SK-N-SH (cell line): ENCODE measurements at regions not wholly inside any gene's neighbourhood (a gene's known extent, or its start where the extent isn't known, plus 50 kb on each side); places are given as distances from the start of the nearest gene placed in this dataset.
A peak's percentile ranks its signal among the peaks of the same experiment; 100 is the strongest.
"Not testable (repeated sequence)": the region's sequence is repeated elsewhere in the genome, so short reads cannot be mapped to it uniquely, and the experiment has no call there.

Experiments used
- CTCF ChIA-PET: fragments of 300-600, 350-600 bp; formaldehyde crosslinking; extraction: SDS; loops from one replicate; lab custom pipeline; 2021; lab: Yijun Ruan, JAX
- POLR2A ChIA-PET: fragments of 350-600 bp; sonication (Branson Sonifier 250); formaldehyde crosslinking; extraction: SDS; loops from one replicate; lab custom pipeline; 2020; ENCODE audit warnings: antibody characterized with exemption, inconsistent platforms; lab: Yijun Ruan, JAX
- DNase-seq: peaks from one replicate; pipeline ENCODE4 v3.0.0; 2012
- H2AFZ ChIP-seq: fragments of 200-600 bp; sonication (generic); 2 replicates; pipeline ENCODE4 v1.8.1; 2016; ENCODE audit warnings: antibody characterized with exemption, mild to moderate bottlenecking, low read depth
- H3F3A ChIP-seq: fragments of 200-600 bp; sonication (generic); replicated peaks from 2 replicates; pipeline ENCODE3; 2016; ENCODE audit warnings: antibody characterized with exemption, mild to moderate bottlenecking; ENCODE audit not compliant: insufficient read depth
- H3K27ac ChIP-seq, 2 experiments: fragments of 200-500 bp in 1 of 2; fragments of 200-600 bp in 1 of 2; sonication (Bioruptor generic) in 1 of 2; sonication (generic), shearing (Covaris generic) in 1 of 2; 2 replicates each; pipeline versions ENCODE4 v1.5.1 to v1.6.1; 2014 to 2016; ENCODE audit warnings: low read depth in 2 of 2, inconsistent platforms in 1 of 2, low read length in 1 of 2, mild to moderate bottlenecking in 1 of 2, mixed read lengths in 1 of 2
- H3K27me3 ChIP-seq: fragments of 200-600 bp; sonication (generic), shearing (Covaris generic); 2 replicates; pipeline ENCODE4 v1.6.1; 2016; ENCODE audit warnings: mixed run types; ENCODE audit not compliant: insufficient read depth
- H3K36me3 ChIP-seq, 2 experiments: fragments of 200-500 bp in 1 of 2; fragments of 200-600 bp in 1 of 2; sonication (Bioruptor generic) in 1 of 2; sonication (generic) in 1 of 2; replicated peaks in 1 of 2; 2 replicates each; pipeline versions ENCODE3 to v1.5.1; 2014 to 2016; ENCODE audit warnings: low read length in 1 of 2, mild to moderate bottlenecking in 1 of 2; ENCODE audit not compliant: insufficient read depth in 2 of 2, control insufficient read depth in 1 of 2
- H3K4me1 ChIP-seq, 2 experiments: fragments of 200-500 bp in 1 of 2; fragments of 200-600 bp in 1 of 2; sonication (Bioruptor generic) in 1 of 2; sonication (generic), shearing (Covaris generic) in 1 of 2; 2 replicates each; pipeline versions ENCODE4 v1.5.1 to v1.6.1; 2014 to 2016; ENCODE audit warnings: low read depth in 1 of 2, low read length in 1 of 2, mixed run types in 1 of 2; ENCODE audit not compliant: insufficient read depth in 2 of 2, control insufficient read depth in 1 of 2
- H3K4me2 ChIP-seq: fragments of 200-600 bp; sonication (generic), shearing (Covaris generic); 2 replicates; pipeline ENCODE4 v1.6.1; 2017; ENCODE audit warnings: mixed run types
- H3K4me3 ChIP-seq, 2 experiments: fragments of 200-500 bp in 1 of 2; fragments of 200-600 bp in 1 of 2; sonication (Bioruptor generic) in 1 of 2; sonication (generic), shearing (Covaris generic) in 1 of 2; 2 replicates each; pipeline versions ENCODE4 v1.5.1 to v1.8.1; 2014 to 2016; ENCODE audit warnings: low read depth in 2 of 2, inconsistent platforms in 1 of 2, low read length in 1 of 2, mild to moderate bottlenecking in 1 of 2, mixed read lengths in 1 of 2, moderate library complexity in 1 of 2
- H3K79me2 ChIP-seq: fragments of 200-600 bp; sonication (generic); 2 replicates; pipeline ENCODE4 v1.8.1; 2017; ENCODE audit warnings: mild to moderate bottlenecking; ENCODE audit not compliant: insufficient read depth
- H3K9ac ChIP-seq: fragments of 200-600 bp; sonication (generic); 2 replicates; pipeline ENCODE4 v1.6.1; 2017; ENCODE audit warnings: mixed run types
- H3K9me2 ChIP-seq: fragments of 200-600 bp; sonication (generic); 2 replicates; pipeline ENCODE4 v1.6.1; 2017; ENCODE audit warnings: mixed run types
- H3K9me3 ChIP-seq: fragments of 200-600 bp; sonication (generic); 2 replicates; pipeline ENCODE4 v1.6.1; 2017; ENCODE audit warnings: mixed run types, mild to moderate bottlenecking, moderate library complexity
- H4K20me1 ChIP-seq: fragments of 200-600 bp; sonication (generic); 2 replicates; pipeline ENCODE4 v1.6.1; 2017; ENCODE audit warnings: mild to moderate bottlenecking, mixed run types; ENCODE audit not compliant: insufficient read depth
- CHD2 ChIP-seq: fragments of 150-350 bp; IDR thresholded peaks from 2 replicates; pipeline ENCODE4 v1.6.1; 2018; ENCODE audit warnings: low read length; ENCODE audit not compliant: partially characterized antibody
- ELF1 ChIP-seq: IDR thresholded peaks from 2 replicates; pipeline ENCODE4 v1.4.0; 2012
- EZH2phosphoT487 ChIP-seq: fragments of 200-600 bp; sonication (generic); IDR thresholded peaks from 2 replicates; pipeline ENCODE4 v1.6.1; 2017; ENCODE audit warnings: low read depth, mixed run types, mild to moderate bottlenecking, antibody characterized with exemption, moderate library complexity, borderline replicate concordance
- MAX ChIP-seq: IDR thresholded peaks from 2 replicates; pipeline ENCODE4 v1.4.0; 2012; ENCODE audit warnings: low read depth
- MEF2A ChIP-seq: IDR thresholded peaks from 2 replicates; pipeline ENCODE4 v1.4.0; 2012; ENCODE audit warnings: low read depth, borderline replicate concordance
- MXI1 ChIP-seq: IDR thresholded peaks from 2 replicates; pipeline ENCODE4 v1.6.1; 2012; ENCODE audit warnings: mild to moderate bottlenecking, low read depth, low read length, improper control_type of control experiment
- NRF1 ChIP-seq: IDR thresholded peaks from 2 replicates; pipeline ENCODE4 v1.6.1; 2012; ENCODE audit warnings: low read depth, mild to moderate bottlenecking, low read length
- POLR2AphosphoS5 ChIP-seq: IDR thresholded peaks from 2 replicates; pipeline ENCODE4 v1.6.1; 2012; ENCODE audit warnings: low read depth, low read length
- RXRA ChIP-seq: IDR thresholded peaks from 2 replicates; pipeline ENCODE4 v1.4.0; 2012; ENCODE audit warnings: low read depth, mild to moderate bottlenecking, borderline replicate concordance
- SMC3 ChIP-seq: IDR thresholded peaks from 2 replicates; pipeline ENCODE4 v1.6.1; 2012; ENCODE audit warnings: low read depth, low read length, improper control_type of control experiment
- TAF1 ChIP-seq: IDR thresholded peaks from 2 replicates; pipeline ENCODE4 v1.6.1; 2012; ENCODE audit warnings: low read depth, mild to moderate bottlenecking, low read length, moderate library complexity, borderline replicate concordance
- TCF12 ChIP-seq: IDR thresholded peaks from 2 replicates; pipeline ENCODE4 v1.4.0; 2012
- YY1 ChIP-seq: IDR thresholded peaks from 2 replicates; pipeline ENCODE4 v1.4.0; 2012; ENCODE audit warnings: low read depth, mild to moderate bottlenecking
- ZBTB33 ChIP-seq: IDR thresholded peaks from 2 replicates; pipeline ENCODE4 v1.4.0; 2012; ENCODE audit warnings: low read depth, borderline replicate concordance
- WGBS: methylation state at CpG from one replicate; pipeline ENCODE4 v1.1.6; 2017; ENCODE audit warnings: low lambda C conversion rate; 5-methylcytosine and 5-hydroxymethylcytosine counted together
- TF ChIP-seq, protein P1 (sequence below): fragments of 200-600 bp; sonication (generic); IDR thresholded peaks from 2 replicates; pipeline ENCODE4 v1.6.1; 2017; ENCODE audit warnings: antibody characterized with exemption, mild to moderate bottlenecking, moderate library complexity
- TF ChIP-seq, protein P2 (sequence below): fragments of 150-350 bp; IDR thresholded peaks from 2 replicates; pipeline ENCODE4 v1.6.1; 2017; ENCODE audit warnings: antibody characterized with exemption, low read length, low read depth, borderline replicate concordance

DNA sequence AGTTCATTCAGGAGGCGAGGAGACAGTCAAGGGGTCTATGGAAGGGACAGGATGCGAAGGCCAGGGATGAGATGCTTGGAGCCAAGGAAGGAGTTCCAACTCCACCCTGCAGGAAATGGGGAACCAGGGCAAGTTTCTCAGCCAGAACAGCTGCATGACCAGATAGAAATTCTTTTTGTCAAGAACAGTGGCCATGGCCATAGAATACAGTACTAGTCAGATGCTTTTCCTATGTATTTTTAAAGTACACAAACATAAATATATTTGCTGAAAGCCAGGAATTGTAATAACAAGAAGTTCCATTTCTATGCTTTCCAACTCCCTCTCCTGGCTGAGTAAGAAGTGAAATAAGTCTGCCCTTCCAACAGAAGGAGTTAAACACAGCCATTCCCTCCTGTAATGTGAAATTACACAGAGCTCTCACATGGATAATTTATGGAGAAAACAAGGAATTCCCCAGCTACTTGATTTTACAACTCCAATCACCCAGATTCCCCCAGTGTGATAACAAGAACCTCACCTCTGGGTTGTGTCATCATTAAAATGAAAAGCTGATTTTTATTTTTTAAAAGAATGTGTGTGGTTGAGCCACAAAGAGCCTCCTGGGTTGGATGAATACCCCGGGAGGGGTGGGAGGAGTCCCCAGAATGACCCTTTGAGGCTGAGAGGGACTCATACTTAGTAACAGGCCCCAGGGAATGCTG lies 124.6 kb upstream of the ARHGEF3 start (continued):
- no peak for TF ChIP-seq MAX
- no peak for TF ChIP-seq CHD2
- peak; percentile 64 for TF ChIP-seq TCF12
- TF ChIP-seq RXRA: no peak
- TF ChIP-seq MEF2A: no peak
- TF ChIP-seq NRF1: no peak
- no peak for TF ChIP-seq EZH2phosphoT487
- TF ChIP-seq, protein P1, sequence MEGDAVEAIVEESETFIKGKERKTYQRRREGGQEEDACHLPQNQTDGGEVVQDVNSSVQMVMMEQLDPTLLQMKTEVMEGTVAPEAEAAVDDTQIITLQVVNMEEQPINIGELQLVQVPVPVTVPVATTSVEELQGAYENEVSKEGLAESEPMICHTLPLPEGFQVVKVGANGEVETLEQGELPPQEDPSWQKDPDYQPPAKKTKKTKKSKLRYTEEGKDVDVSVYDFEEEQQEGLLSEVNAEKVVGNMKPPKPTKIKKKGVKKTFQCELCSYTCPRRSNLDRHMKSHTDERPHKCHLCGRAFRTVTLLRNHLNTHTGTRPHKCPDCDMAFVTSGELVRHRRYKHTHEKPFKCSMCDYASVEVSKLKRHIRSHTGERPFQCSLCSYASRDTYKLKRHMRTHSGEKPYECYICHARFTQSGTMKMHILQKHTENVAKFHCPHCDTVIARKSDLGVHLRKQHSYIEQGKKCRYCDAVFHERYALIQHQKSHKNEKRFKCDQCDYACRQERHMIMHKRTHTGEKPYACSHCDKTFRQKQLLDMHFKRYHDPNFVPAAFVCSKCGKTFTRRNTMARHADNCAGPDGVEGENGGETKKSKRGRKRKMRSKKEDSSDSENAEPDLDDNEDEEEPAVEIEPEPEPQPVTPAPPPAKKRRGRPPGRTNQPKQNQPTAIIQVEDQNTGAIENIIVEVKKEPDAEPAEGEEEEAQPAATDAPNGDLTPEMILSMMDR: peak; percentile 32; the same call in 1 of the 2 replicates

DNA sequence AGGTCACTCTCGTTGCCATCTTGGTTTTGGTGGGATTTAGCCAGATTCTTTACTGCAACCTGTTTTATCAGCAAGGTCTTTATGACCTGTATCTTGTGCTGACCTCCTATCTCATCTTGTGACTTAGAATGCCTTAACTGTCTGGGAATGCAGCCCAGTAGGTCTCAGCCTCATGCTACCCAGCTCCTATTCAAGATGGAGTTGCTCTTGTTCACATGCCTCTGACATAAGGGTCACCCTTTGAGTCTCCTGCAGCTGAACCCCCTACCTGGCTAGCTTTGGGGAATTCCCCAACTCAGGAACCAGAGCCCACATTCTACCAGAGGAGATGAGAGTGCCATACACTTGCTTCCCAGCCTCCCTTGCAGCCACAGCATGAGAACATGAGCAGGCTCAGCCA lies 123.0 kb upstream of the ARHGEF3 start:
- H3K27ac ChIP-seq, H3K4me2 ChIP-seq, H3K36me3 ChIP-seq, H3K4me3 ChIP-seq, H3K9me3 ChIP-seq, H3K9ac ChIP-seq, H2AFZ ChIP-seq, H4K20me1 ChIP-seq, H3F3A ChIP-seq, H3K27me3 ChIP-seq, H3K9me2 ChIP-seq, POLR2A ChIA-PET, DNase-seq, H3K79me2 ChIP-seq: not testable (repeated sequence)
- CTCF ChIA-PET: interaction anchor here (2.5 kb wide), 1 partner anchor 64 kb away, joined by 7 read pairs; no protein-coding TSS in a partner anchor
- WGBS: 100% methylated on average over 1 of the region's 1 CpG
- H3K4me1 ChIP-seq: peaks cover 6 to 18% of the 10 kb centered on the region in 2 experiments; a peak in 2 of 4 replicates

DNA sequence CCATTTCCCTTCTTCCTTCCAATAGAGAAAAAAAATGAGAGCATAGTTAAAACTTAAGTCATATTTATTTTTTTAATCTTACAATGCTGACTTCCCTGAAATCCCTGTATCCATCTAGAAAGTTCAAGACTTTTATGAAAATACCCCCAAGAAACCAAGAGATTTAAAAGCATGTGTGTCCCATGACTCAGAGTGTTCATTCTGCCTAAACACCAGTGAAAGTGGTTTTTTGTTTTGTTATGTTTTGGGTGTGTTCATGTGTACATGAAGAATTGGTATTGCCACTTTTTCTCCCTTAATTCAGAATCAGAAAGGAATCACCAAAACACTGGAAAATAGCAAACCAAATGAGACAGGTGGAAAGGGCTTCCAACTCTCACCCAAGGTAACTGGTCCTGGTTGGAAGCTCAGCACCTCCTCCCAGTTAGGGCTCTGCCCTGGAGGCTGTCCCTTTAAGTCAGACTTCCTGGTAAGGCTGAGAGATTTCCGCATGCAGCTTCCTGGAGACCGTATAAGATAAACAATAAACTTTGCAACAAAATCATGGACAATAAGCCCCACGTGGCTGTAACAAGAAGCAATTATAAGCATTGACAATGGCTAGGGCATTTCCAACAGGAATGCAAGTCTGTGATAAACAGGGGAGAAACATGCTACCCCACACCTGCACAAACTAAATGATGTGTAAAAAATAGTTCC lies 121.9 kb upstream of the ARHGEF3 start:
- H3K9me3 ChIP-seq: no peaks in the 10 kb centered on the region
- ChIA-PET POLR2A (no interaction called here), CTCF (no interaction called here)
- no peak for DNase-seq
- H3K4me1 ChIP-seq: peaks cover 4 to 15% of the 10 kb centered on the region in 2 experiments; a peak in 2 of 4 replicates
- 61% methylated on average over 3 of the region's 3 CpGs for WGBS
- no peaks in the 10 kb centered on the region for H3K9me2 ChIP-seq
- no peak overlapping the region for H3K4me2 ChIP-seq
- H3K36me3 ChIP-seq: no peaks in the 10 kb centered on the region
- H3K27me3 ChIP-seq: no peaks in the 10 kb centered on the region
- H3F3A ChIP-seq: peaks cover 7% of the 10 kb centered on the region
- no peak overlapping the region for H3K4me3 ChIP-seq
- peak overlapping the region; percentile 26; the same call in 1 of the 2 replicates for H2AFZ ChIP-seq
- no peak overlapping the region for H3K9ac ChIP-seq
- H4K20me1 ChIP-seq: no peaks in the 10 kb centered on the region
- H3K27ac ChIP-seq: 0 out of 4 replicates have a peak overlapping the region, but pooled peaks of 1 of the 2 experiments have one; percentile 1
- no peaks in the 10 kb centered on the region for H3K79me2 ChIP-seq
- TF ChIP-seq, protein P1: no peak
- TF ChIP-seq CHD2 (no peak), TAF1 (no peak), ELF1 (no peak), EZH2phosphoT487 (no peak), YY1 (no peak), POLR2AphosphoS5 (no peak), TCF12 (no peak), MXI1 (no peak), ZBTB33 (no peak), SMC3 (no peak)
- TF ChIP-seq, protein P2, sequence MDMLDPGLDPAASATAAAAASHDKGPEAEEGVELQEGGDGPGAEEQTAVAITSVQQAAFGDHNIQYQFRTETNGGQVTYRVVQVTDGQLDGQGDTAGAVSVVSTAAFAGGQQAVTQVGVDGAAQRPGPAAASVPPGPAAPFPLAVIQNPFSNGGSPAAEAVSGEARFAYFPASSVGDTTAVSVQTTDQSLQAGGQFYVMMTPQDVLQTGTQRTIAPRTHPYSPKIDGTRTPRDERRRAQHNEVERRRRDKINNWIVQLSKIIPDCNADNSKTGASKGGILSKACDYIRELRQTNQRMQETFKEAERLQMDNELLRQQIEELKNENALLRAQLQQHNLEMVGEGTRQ: no peak
